HG03558 (cell line): ENCODE measurements at regions not wholly inside any gene's neighbourhood (a gene's known extent, or its start where the extent isn't known, plus 50 kb on each side); places are given as distances from the start of the nearest gene placed in this dataset.
"Not testable (repeated sequence)": the region's sequence is repeated elsewhere in the genome, so short reads cannot be mapped to it uniquely, and the experiment has no call there.

Experiments used
- ATAC-seq: cut with Tn5 transposase; IDR thresholded peaks from one replicate; pipeline ENCODE4 v1.9.1; 2021; ENCODE audit warnings: moderate number of reproducible peaks; ENCODE audit not compliant: unreplicated experiment; ENCODE audit errors: extremely low read depth

- ATAC-seq = no peak
Observed at GRCh38 chr2:122034777-122035176, 279.3 kb downstream of the TSN start.

GRCh38 chr2:122038816-122039215 is 283.4 kb downstream of the TSN start:
- not testable (repeated sequence) for ATAC-seq

- no peak for ATAC-seq
Observed at GRCh38 chr2:122041455-122041854, 286.0 kb downstream of the TSN start.

GRCh38 chr2:122051659-122052058 is 296.2 kb downstream of the TSN start:
- not testable (repeated sequence) for ATAC-seq

GRCh38 chr2:122055521-122055931 is 300.1 kb downstream of the TSN start:
- ATAC-seq = no peak

- ATAC-seq = no peak
Observed at GRCh38 chr2:122056853-122057252, 301.4 kb downstream of the TSN start.

- ATAC-seq = no peak
Observed at GRCh38 chr2:122061206-122061605, 305.8 kb downstream of the TSN start.

- ATAC-seq = no peak
Observed at GRCh38 chr2:122061831-122062230, 306.4 kb downstream of the TSN start.

GRCh38 chr2:122062506-122062905 is 307.1 kb downstream of the TSN start:
- ATAC-seq = no peak

- ATAC-seq = no peak
Observed at GRCh38 chr2:122063716-122064115, 308.3 kb downstream of the TSN start.

- ATAC-seq = no peak
Observed at GRCh38 chr2:122070241-122070731, 314.8 kb downstream of the TSN start.

- ATAC-seq = no peak
Observed at GRCh38 chr2:122072666-122073065, 317.2 kb downstream of the TSN start.

- no peak for ATAC-seq
Observed at GRCh38 chr2:122074201-122074600, 318.8 kb downstream of the TSN start.

- ATAC-seq = no peak
Observed at GRCh38 chr2:122075381-122075780, 319.9 kb downstream of the TSN start.

GRCh38 chr2:122077114-122077513 is 321.7 kb downstream of the TSN start:
- no peak for ATAC-seq

GRCh38 chr2:122077771-122078170 is 322.3 kb downstream of the TSN start:
- no peak for ATAC-seq

- ATAC-seq = no peak
Observed at GRCh38 chr2:122078451-122078850, 323.0 kb downstream of the TSN start.

GRCh38 chr2:122079844-122080243 is 324.4 kb downstream of the TSN start:
- no peak for ATAC-seq

GRCh38 chr2:122080316-122080715 is 324.9 kb downstream of the TSN start:
- ATAC-seq = no peak

- ATAC-seq = no peak
Observed at GRCh38 chr2:122080871-122081270, 325.4 kb downstream of the TSN start.

- ATAC-seq = no peak
Observed at GRCh38 chr2:122081751-122082150, 326.3 kb downstream of the TSN start.

GRCh38 chr2:122083256-122084048 is 328.0 kb downstream of the TSN start:
- ATAC-seq = no peak
